ENCODE measurements at regions not wholly inside any gene's neighbourhood (a gene's known extent, or its start where the extent isn't known, plus 50 kb on each side); places are given as distances from the start of the nearest gene placed in this dataset.

DNA sequence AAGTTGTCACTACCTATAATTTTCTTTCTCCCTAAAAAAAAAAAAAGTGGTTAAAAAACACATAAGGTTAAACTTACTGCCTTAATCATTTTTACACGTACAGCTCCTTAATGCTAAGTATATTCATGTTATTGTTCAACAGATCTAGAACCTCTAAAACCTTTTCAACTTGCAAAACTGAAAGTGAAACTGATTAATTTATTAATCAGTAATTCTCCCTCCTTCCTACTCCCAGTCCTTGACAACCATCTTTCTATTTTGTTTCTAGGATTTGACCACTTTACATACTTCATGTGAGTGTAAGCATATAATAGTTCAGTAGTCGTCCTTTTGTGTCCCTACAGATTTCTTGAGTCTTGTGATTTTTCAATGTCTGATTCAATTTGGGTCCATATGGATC, 251.4 kb upstream of the KIF2B start:
- TF ChIP-seq, protein P1, sequence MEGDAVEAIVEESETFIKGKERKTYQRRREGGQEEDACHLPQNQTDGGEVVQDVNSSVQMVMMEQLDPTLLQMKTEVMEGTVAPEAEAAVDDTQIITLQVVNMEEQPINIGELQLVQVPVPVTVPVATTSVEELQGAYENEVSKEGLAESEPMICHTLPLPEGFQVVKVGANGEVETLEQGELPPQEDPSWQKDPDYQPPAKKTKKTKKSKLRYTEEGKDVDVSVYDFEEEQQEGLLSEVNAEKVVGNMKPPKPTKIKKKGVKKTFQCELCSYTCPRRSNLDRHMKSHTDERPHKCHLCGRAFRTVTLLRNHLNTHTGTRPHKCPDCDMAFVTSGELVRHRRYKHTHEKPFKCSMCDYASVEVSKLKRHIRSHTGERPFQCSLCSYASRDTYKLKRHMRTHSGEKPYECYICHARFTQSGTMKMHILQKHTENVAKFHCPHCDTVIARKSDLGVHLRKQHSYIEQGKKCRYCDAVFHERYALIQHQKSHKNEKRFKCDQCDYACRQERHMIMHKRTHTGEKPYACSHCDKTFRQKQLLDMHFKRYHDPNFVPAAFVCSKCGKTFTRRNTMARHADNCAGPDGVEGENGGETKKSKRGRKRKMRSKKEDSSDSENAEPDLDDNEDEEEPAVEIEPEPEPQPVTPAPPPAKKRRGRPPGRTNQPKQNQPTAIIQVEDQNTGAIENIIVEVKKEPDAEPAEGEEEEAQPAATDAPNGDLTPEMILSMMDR (tag by site-specific recombination; IDR thresholded peaks at IDR 0.05), result no peak
- no peak for TF ChIP-seq ZNF133 (tag by site-specific recombination; IDR thresholded peaks at IDR 0.05)
- TF ChIP-seq ZNF521 (tag by site-specific recombination; IDR thresholded peaks at IDR 0.05), result no peak
- TF ChIP-seq, protein P2, sequence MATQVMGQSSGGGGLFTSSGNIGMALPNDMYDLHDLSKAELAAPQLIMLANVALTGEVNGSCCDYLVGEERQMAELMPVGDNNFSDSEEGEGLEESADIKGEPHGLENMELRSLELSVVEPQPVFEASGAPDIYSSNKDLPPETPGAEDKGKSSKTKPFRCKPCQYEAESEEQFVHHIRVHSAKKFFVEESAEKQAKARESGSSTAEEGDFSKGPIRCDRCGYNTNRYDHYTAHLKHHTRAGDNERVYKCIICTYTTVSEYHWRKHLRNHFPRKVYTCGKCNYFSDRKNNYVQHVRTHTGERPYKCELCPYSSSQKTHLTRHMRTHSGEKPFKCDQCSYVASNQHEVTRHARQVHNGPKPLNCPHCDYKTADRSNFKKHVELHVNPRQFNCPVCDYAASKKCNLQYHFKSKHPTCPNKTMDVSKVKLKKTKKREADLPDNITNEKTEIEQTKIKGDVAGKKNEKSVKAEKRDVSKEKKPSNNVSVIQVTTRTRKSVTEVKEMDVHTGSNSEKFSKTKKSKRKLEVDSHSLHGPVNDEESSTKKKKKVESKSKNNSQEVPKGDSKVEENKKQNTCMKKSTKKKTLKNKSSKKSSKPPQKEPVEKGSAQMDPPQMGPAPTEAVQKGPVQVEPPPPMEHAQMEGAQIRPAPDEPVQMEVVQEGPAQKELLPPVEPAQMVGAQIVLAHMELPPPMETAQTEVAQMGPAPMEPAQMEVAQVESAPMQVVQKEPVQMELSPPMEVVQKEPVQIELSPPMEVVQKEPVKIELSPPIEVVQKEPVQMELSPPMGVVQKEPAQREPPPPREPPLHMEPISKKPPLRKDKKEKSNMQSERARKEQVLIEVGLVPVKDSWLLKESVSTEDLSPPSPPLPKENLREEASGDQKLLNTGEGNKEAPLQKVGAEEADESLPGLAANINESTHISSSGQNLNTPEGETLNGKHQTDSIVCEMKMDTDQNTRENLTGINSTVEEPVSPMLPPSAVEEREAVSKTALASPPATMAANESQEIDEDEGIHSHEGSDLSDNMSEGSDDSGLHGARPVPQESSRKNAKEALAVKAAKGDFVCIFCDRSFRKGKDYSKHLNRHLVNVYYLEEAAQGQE (tag by site-specific recombination; IDR thresholded peaks at IDR 0.05), result no peak
- TF ChIP-seq ZNF366 (tag by site-specific recombination; conservative IDR thresholded peaks at IDR 0.05), result no peak
- no peak for TF ChIP-seq HOXA7 (CRISPR knock-in tag; IDR thresholded peaks at IDR 0.05; ENCODE audit: borderline replicate concordance)
